Chondrocyte (in vitro differentiated cells): ENCODE measurements at regions not wholly inside any gene's neighbourhood (a gene's known extent, or its start where the extent isn't known, plus 50 kb on each side); places are given as distances from the start of the nearest gene placed in this dataset.

Experiments used
- DNase-seq: peaks from one replicate; pipeline ENCODE4 v3.0.0; 2021; ENCODE audit warnings: mixed read lengths, low spot score
- H3K27ac Mint-ChIP-seq: one replicate; pipeline ENCODE4 v1.8.0; 2021; ENCODE audit warnings: mild to moderate bottlenecking, moderate library complexity, mixed read lengths; ENCODE audit not compliant: unreplicated experiment
- H3K27me3 Mint-ChIP-seq: 2 replicates; pipeline ENCODE4 v1.8.0; 2021; ENCODE audit warnings: low read depth, mixed read lengths
- H3K36me3 Mint-ChIP-seq: 2 replicates; pipeline ENCODE4 v1.8.0; 2021; ENCODE audit warnings: low read depth, mixed read lengths
- H3K4me1 Mint-ChIP-seq: 2 replicates; pipeline ENCODE4 v1.8.0; 2021; ENCODE audit warnings: low read depth, mild to moderate bottlenecking, mixed read lengths
- H3K4me3 Mint-ChIP-seq: one replicate; pipeline ENCODE4 v1.8.0; 2021; ENCODE audit warnings: mild to moderate bottlenecking, moderate library complexity, mixed read lengths; ENCODE audit not compliant: unreplicated experiment
- H3K9me3 Mint-ChIP-seq: 2 replicates; pipeline ENCODE4 v1.8.0; 2021; ENCODE audit warnings: low read depth, mixed read lengths
- CTCF ChIP-seq: fragments of 200-600 bp; sonication (generic); IDR thresholded peaks from 2 replicates; pipeline ENCODE4 v1.5.0; 2021; ENCODE audit warnings: antibody characterized with exemption, mild to moderate bottlenecking, moderate library complexity

DNA sequence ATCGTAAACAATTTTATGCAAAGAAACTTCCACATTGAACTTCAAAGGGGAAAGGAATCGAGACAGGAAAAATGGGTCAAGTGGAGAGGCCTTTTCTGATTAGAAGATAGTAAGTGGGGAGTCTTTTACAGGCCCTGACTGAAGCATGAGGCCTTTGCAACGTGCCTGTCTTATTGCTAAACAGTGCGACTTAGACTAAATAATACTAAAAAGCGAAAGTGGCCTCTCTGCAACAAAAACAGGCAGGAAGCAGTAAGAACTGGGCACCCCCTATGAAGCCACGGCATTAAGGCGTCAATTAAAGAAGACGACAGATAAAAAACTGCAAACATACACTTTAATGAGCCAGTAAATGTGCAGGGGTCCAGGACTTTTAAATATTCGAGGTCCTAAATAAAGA is 283.4 kb upstream of the GRIP1 start:
- Mint-ChIP-seq H3K27ac (peak overlapping the region; percentile 8), H3K36me3 (no peaks in the 10 kb centered on the region), H3K4me3 (no peak overlapping the region), H3K27me3 (no peaks in the 10 kb centered on the region), H3K9me3 (no peaks in the 10 kb centered on the region), H3K4me1 (peaks cover 6% of the 10 kb centered on the region)
- DNase-seq, result no peak
- TF ChIP-seq CTCF, result no peak

- Mint-ChIP-seq H3K27me3 (no peaks in the 10 kb centered on the region), H3K4me3 (no peak overlapping the region), H3K36me3 (no peaks in the 10 kb centered on the region), H3K9me3 (no peaks in the 10 kb centered on the region), H3K27ac (peak overlapping the region; percentile 3), H3K4me1 (peaks cover 11% of the 10 kb centered on the region)
- no peak for TF ChIP-seq CTCF
- DNase-seq, result no peak
Measured at GRCh38 chr12:66963901-66964300, 285.0 kb upstream of the GRIP1 start.

DNA sequence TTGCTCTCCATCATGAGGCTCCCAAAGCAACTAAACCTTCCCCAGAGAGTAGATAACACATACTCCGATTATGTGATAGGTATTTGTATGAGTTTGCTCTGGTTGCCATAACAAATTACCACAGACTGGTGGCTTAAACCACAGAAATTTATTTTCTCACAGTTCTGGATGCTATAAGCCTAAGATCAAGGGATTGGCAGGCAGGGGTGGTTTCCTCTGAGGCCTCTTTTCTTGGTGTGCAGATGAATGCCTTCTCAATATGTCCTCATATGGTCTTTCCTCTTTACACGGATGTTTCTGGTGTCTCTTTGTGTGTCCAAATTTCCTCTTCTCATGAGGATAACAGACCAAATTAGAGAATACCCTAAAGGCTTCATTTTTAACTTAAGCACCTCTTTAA is 285.8 kb upstream of the GRIP1 start:
- Mint-ChIP-seq H3K9me3 (no peaks in the 10 kb centered on the region), H3K36me3 (no peaks in the 10 kb centered on the region), H3K27ac (peak overlapping the region; percentile 64), H3K27me3 (no peaks in the 10 kb centered on the region), H3K4me1 (peaks cover 16% of the 10 kb centered on the region), H3K4me3 (no peak overlapping the region)
- no peak for TF ChIP-seq CTCF
- no peak for DNase-seq

DNA sequence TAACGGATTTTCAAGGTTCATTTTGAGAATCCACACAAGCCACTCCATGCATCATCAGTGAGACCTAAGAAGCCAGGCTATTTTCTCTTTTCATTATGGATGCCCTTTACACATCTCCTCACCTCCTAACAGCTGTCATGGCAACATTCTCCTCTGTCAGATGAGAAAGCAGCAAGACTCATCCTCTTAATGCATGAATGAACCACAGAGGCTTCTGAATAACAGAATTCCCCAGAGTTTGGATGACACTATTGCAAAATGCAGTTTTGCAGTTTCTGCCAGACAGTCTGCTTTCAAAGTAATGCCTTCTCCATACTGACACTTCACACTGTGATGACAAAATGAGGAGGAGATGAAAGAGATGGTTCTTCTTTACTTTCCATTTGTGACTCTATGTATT is 286.7 kb upstream of the GRIP1 start:
- Mint-ChIP-seq H3K4me1 (peaks cover 26% of the 10 kb centered on the region), H3K27me3 (no peaks in the 10 kb centered on the region), H3K27ac (no peak overlapping the region), H3K9me3 (no peaks in the 10 kb centered on the region), H3K36me3 (no peaks in the 10 kb centered on the region), H3K4me3 (no peak overlapping the region)
- TF ChIP-seq CTCF, result no peak
- no peak for DNase-seq

DNA sequence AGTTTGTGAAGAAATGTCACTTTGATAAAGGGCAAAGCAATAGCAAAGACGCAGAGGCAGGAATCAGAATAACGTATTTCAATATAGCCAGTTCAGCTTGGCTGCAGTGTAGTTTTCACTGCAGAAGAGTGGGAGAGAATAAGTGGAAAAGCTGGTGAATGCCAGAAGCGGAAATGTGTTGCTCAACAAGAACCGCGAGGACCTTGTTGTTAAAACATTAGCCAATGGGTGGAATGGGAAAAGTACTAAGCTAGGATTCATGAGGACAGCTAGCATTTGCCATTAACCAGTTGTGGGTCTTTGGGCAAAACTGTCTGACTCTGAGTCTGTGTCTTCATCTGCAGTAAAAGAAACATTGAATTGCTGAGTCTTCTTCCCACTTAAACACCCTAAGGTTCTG is 292.9 kb upstream of the GRIP1 start:
- Mint-ChIP-seq H3K4me3 (no peak overlapping the region), H3K27ac (no peak overlapping the region), H3K36me3 (no peaks in the 10 kb centered on the region), H3K4me1 (peaks cover 22% of the 10 kb centered on the region), H3K27me3 (no peaks in the 10 kb centered on the region), H3K9me3 (no peaks in the 10 kb centered on the region)
- DNase-seq, result no peak
- no peak for TF ChIP-seq CTCF
